GM23248 (cell line): ENCODE measurements at regions not wholly inside any gene's neighbourhood (a gene's known extent, or its start where the extent isn't known, plus 50 kb on each side); places are given as distances from the start of the nearest gene placed in this dataset.

Source experiments
- DNase-seq: peaks from one replicate; pipeline ENCODE4 v3.0.0-alpha.2; 2015
- H2AFZ ChIP-seq: fragments of 200-600 bp; sonication (generic); 2 replicates; pipeline ENCODE4 v1.6.1; 2016; ENCODE audit warnings: antibody characterized with exemption
- H3F3A ChIP-seq: fragments of 200-600 bp; sonication (generic); 2 replicates; pipeline ENCODE4 v1.6.1; 2016; ENCODE audit warnings: mild to moderate bottlenecking, antibody characterized with exemption, mixed run types; ENCODE audit not compliant: insufficient read depth
- H3K27ac ChIP-seq: fragments of 200-600 bp; sonication (generic); 2 replicates; pipeline ENCODE4 v1.5.1; 2016; ENCODE audit warnings: mild to moderate bottlenecking
- H3K27me3 ChIP-seq: fragments of 200-600 bp; sonication (generic); replicated peaks from 2 replicates; pipeline ENCODE4 v1.6.1; 2016; ENCODE audit warnings: mild to moderate bottlenecking; ENCODE audit not compliant: insufficient read depth
- H3K36me3 ChIP-seq: fragments of 200-600 bp; sonication (generic); 2 replicates; pipeline ENCODE4 v1.6.1; 2016; ENCODE audit warnings: low read depth, mild to moderate bottlenecking
- H3K4me1 ChIP-seq: fragments of 200-600 bp; sonication (generic); 2 replicates; pipeline ENCODE4 v1.6.1; 2016; ENCODE audit warnings: mild to moderate bottlenecking; ENCODE audit not compliant: insufficient read depth
- H3K4me2 ChIP-seq: fragments of 200-600 bp; sonication (generic); one replicate; pipeline ENCODE4 v1.6.1; 2016; ENCODE audit warnings: mild to moderate bottlenecking; ENCODE audit not compliant: unreplicated experiment
- H3K4me3 ChIP-seq: fragments of 200-600 bp; sonication (generic); 2 replicates; pipeline ENCODE4 v1.5.1; 2016; ENCODE audit warnings: mild to moderate bottlenecking
- H3K79me2 ChIP-seq: fragments of 200-600 bp; sonication (generic); 2 replicates; pipeline ENCODE4 v1.6.1; 2016; ENCODE audit warnings: mild to moderate bottlenecking; ENCODE audit not compliant: insufficient read depth
- H3K9ac ChIP-seq: fragments of 200-600 bp; sonication (generic); 2 replicates; pipeline ENCODE4 v1.6.1; 2016; ENCODE audit warnings: mild to moderate bottlenecking
- H3K9me2 ChIP-seq: fragments of 200-600 bp; sonication (generic); 2 replicates; pipeline ENCODE4 v1.6.1; 2016; ENCODE audit warnings: mixed run types, mild to moderate bottlenecking, moderate library complexity; ENCODE audit not compliant: insufficient read depth
- H3K9me3 ChIP-seq: fragments of 200-600 bp; sonication (generic); one replicate; pipeline ENCODE4 v1.6.1; 2017; ENCODE audit warnings: low read depth
- H4K20me1 ChIP-seq: fragments of 200-600 bp; sonication (generic); 2 replicates; pipeline ENCODE4 v1.6.0; 2016; ENCODE audit not compliant: insufficient read depth
- EZH2 ChIP-seq: fragments of 200-600 bp; sonication (generic); IDR thresholded peaks from 2 replicates; pipeline ENCODE4 v1.6.1; 2018; ENCODE audit warnings: antibody characterized with exemption, mild to moderate bottlenecking; ENCODE audit not compliant: insufficient read depth, poor library complexity, severe bottlenecking
- EZH2phosphoT487 ChIP-seq: fragments of 200-600 bp; sonication (generic); IDR thresholded peaks from 2 replicates; pipeline ENCODE4 v1.6.1; 2018; ENCODE audit warnings: antibody characterized with exemption, moderate library complexity, mild to moderate bottlenecking, low read depth; ENCODE audit not compliant: insufficient read depth
- WGBS, 2 experiments: methylation state at CpG; one replicate each; pipeline ENCODE4 v1.1.6; 2015 to 2017; ENCODE audit warnings: low lambda C conversion rate in 2 of 2, low coverage in 1 of 2; ENCODE audit errors: missing lambda C conversion rate in 2 of 2; 5-methylcytosine and 5-hydroxymethylcytosine counted together
- in situ Hi-C: fragments of 300-500 bp; cut with MboI; formaldehyde crosslinking; loops from 2 replicates; pipeline ENCODE4 v1.15.0; 2020

GRCh38 chr9:135347461-135347860, 132.1 kb upstream of the PPP1R26 start:
- H3K4me1 ChIP-seq = no peaks in the 10 kb centered on the region
- no peak overlapping the region for H3K27ac ChIP-seq
- no peak overlapping the region for H2AFZ ChIP-seq
- no peak overlapping the region for H3K4me3 ChIP-seq
- DNase-seq = peak; percentile 45
- H3K27me3 ChIP-seq = peaks cover 46% of the 10 kb centered on the region
- no peaks in the 10 kb centered on the region for H4K20me1 ChIP-seq
- no peak overlapping the region for H3K4me2 ChIP-seq
- no peaks in the 10 kb centered on the region for H3F3A ChIP-seq
- H3K9me2 ChIP-seq = no peaks in the 10 kb centered on the region
- H3K9me3 ChIP-seq = no peaks in the 10 kb centered on the region
- TF ChIP-seq EZH2 = no peak
- no peak for TF ChIP-seq EZH2phosphoT487
- WGBS, 2 experiments = 45 to 48% methylated on average over 14 of the region's 14 CpGs
- no peaks in the 10 kb centered on the region for H3K36me3 ChIP-seq
- in situ Hi-C loops = loop anchor here (10.0 kb wide), 1 partner anchor 263 kb away; the partner anchor contains the start of gene OLFM1
- H3K9ac ChIP-seq = no peak overlapping the region
- H3K79me2 ChIP-seq = no peaks in the 10 kb centered on the region

- Histone ChIP-seq H3K27ac (no peak overlapping the region), H3F3A (no peaks in the 10 kb centered on the region), H3K27me3 (peaks cover 49% of the 10 kb centered on the region), H3K9me3 (no peaks in the 10 kb centered on the region), H3K4me2 (no peak overlapping the region), H4K20me1 (no peaks in the 10 kb centered on the region), H2AFZ (no peak overlapping the region), H3K9me2 (no peaks in the 10 kb centered on the region), H3K4me1 (no peaks in the 10 kb centered on the region), H3K4me3 (no peak overlapping the region), H3K9ac (no peak overlapping the region), H3K36me3 (no peaks in the 10 kb centered on the region), H3K79me2 (no peaks in the 10 kb centered on the region)
- DNase-seq = no peak
- TF ChIP-seq EZH2 (no peak), EZH2phosphoT487 (no peak)
- 66 to 72% methylated on average over 23 of the region's 23 CpGs for WGBS, 2 experiments
- in situ Hi-C loops = loop anchor here (10.0 kb wide), 1 partner anchor 263 kb away; the partner anchor contains the start of gene OLFM1
These were observed 131.3 kb upstream of the PPP1R26 start for GRCh38 chr9:135348076-135348787.

- in situ Hi-C loops = loop anchor here (10.0 kb wide), 1 partner anchor 264 kb away; the partner anchor contains the start of gene OLFM1
- H3K79me2 ChIP-seq = no peaks in the 10 kb centered on the region
- H3K4me1 ChIP-seq = no peaks in the 10 kb centered on the region
- DNase-seq = no peak
- no peak overlapping the region for H3K4me2 ChIP-seq
- peaks cover 52% of the 10 kb centered on the region for H3K27me3 ChIP-seq
- no peaks in the 10 kb centered on the region for H3K36me3 ChIP-seq
- no peak overlapping the region for H3K9ac ChIP-seq
- H3K27ac ChIP-seq = no peak overlapping the region
- H3K9me3 ChIP-seq = no peaks in the 10 kb centered on the region
- no peak for TF ChIP-seq EZH2phosphoT487
- TF ChIP-seq EZH2 = no peak
- WGBS, 2 experiments = 68 to 75% methylated on average over 9 of the region's 9 CpGs
- H3K9me2 ChIP-seq = no peaks in the 10 kb centered on the region
- H4K20me1 ChIP-seq = no peaks in the 10 kb centered on the region
- H3K4me3 ChIP-seq = no peak overlapping the region
- no peaks in the 10 kb centered on the region for H3F3A ChIP-seq
- H2AFZ ChIP-seq = no peak overlapping the region
These were observed 130.8 kb upstream of the PPP1R26 start for GRCh38 chr9:135348788-135349150.

- Histone ChIP-seq H3K79me2 (no peaks in the 10 kb centered on the region), H3K9me3 (no peaks in the 10 kb centered on the region), H3K4me1 (no peaks in the 10 kb centered on the region), H3K27me3 (peaks cover 55% of the 10 kb centered on the region), H3K4me2 (no peak overlapping the region), H3K4me3 (no peak overlapping the region), H3K27ac (no peak overlapping the region), H4K20me1 (no peaks in the 10 kb centered on the region), H3F3A (no peaks in the 10 kb centered on the region), H2AFZ (no peak overlapping the region), H3K9me2 (no peaks in the 10 kb centered on the region), H3K9ac (no peak overlapping the region), H3K36me3 (no peaks in the 10 kb centered on the region)
- DNase-seq = no peak
- in situ Hi-C loops = loop anchor here (10.0 kb wide), 1 partner anchor 265 kb away; the partner anchor contains the start of gene OLFM1
- TF ChIP-seq EZH2phosphoT487 (no peak), EZH2 (no peak)
- 25 to 32% methylated on average over 22 of the region's 22 CpGs for WGBS, 2 experiments
These were observed 130.2 kb upstream of the PPP1R26 start for GRCh38 chr9:135349212-135350002.
